OCI-LY3 (cell line): ENCODE measurements at regions not wholly inside any gene's neighbourhood (a gene's known extent, or its start where the extent isn't known, plus 50 kb on each side); places are given as distances from the start of the nearest gene placed in this dataset.

Experiments
- CTCF ChIP-seq: fragments of 200-600, 300-600 bp; sonication (generic); IDR thresholded peaks from 2 replicates; pipeline ENCODE4 v1.5.1; 2014; ENCODE audit warnings: antibody characterized with exemption, low read length, low read depth
- EZH2phosphoT487 ChIP-seq: fragments of 200-600 bp; shearing (Covaris generic); IDR thresholded peaks from 2 replicates; pipeline ENCODE4 v1.6.1; 2018; ENCODE audit warnings: antibody characterized with exemption, mixed run types, low read depth

- TF ChIP-seq CTCF = no peak
- no peak for TF ChIP-seq EZH2phosphoT487
Measured at GRCh38 chr10:8508882-8509281, 454.4 kb downstream of the GATA3 start.
